ENCODE measurements at regions not wholly inside any gene's neighbourhood (a gene's known extent, or its start where the extent isn't known, plus 50 kb on each side); places are given as distances from the start of the nearest gene placed in this dataset.
"Not testable (repeated sequence)": the region's sequence is repeated elsewhere in the genome, so short reads cannot be mapped to it uniquely, and the experiment has no call there.

DNA sequence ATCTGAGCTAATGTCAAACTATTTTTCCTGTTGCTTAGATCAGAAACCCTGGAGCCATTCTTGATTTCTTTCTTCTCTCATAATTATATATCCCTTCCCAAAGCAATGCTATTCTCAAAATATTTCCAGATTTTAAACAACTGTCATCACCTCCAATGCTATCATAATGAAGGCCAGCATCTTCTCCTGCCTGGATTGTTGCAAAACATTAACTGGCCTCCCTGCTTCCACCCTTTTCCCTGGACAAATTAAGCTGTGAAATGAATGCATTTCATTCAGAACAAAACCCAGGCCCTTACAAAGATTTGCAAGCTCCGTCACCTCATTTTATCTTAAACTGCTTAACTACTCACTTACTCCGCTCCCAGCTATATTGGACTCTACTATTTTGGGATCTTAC lies 535.3 kb upstream of the HS3ST5 start:
- H3K4me3 ChIP-seq (ENCODE audit: low read depth, low read length): no peak overlapping the region
- TF ChIP-seq, protein P1, sequence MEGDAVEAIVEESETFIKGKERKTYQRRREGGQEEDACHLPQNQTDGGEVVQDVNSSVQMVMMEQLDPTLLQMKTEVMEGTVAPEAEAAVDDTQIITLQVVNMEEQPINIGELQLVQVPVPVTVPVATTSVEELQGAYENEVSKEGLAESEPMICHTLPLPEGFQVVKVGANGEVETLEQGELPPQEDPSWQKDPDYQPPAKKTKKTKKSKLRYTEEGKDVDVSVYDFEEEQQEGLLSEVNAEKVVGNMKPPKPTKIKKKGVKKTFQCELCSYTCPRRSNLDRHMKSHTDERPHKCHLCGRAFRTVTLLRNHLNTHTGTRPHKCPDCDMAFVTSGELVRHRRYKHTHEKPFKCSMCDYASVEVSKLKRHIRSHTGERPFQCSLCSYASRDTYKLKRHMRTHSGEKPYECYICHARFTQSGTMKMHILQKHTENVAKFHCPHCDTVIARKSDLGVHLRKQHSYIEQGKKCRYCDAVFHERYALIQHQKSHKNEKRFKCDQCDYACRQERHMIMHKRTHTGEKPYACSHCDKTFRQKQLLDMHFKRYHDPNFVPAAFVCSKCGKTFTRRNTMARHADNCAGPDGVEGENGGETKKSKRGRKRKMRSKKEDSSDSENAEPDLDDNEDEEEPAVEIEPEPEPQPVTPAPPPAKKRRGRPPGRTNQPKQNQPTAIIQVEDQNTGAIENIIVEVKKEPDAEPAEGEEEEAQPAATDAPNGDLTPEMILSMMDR (IDR thresholded peaks at IDR 0.05; ENCODE audit: low read depth, low read length): no peak
- no peaks in the 10 kb centered on the region for H3K9me3 ChIP-seq (ENCODE audit: severe bottlenecking)
- DNase-seq: no peak
- H3K27ac ChIP-seq: no peak overlapping the region
- no peaks in the 10 kb centered on the region for H3K27me3 ChIP-seq (ENCODE audit: insufficient read depth, low read depth, severe bottlenecking)
- no peaks in the 10 kb centered on the region for H3K36me3 ChIP-seq

DNA sequence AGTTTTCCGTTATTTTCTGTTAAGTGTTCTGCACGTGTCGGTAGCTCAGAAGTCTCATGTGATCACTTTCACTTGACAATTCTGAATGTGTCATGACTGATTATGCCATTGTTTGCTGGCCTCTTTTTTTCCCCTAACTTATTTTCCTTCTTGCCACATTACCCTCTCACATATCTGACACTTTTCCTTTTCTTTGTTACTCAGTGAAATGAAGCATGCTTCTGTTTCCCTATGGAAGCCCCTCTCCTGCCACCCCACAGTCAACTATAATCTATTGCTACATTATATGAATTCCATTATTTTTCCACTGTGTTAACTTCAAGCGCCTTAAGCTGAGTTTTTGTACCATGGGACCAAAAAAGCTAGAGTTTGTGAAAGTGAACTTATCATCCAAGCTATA lies 531.6 kb upstream of the HS3ST5 start:
- no peak for DNase-seq
- Histone ChIP-seq H3K36me3 (no peaks in the 10 kb centered on the region), H3K9me3 (ENCODE audit: severe bottlenecking) (no peaks in the 10 kb centered on the region), H3K27ac (no peak overlapping the region), H3K4me3 (ENCODE audit: low read depth, low read length) (no peak overlapping the region), H3K27me3 (ENCODE audit: insufficient read depth, low read depth, severe bottlenecking) (no peaks in the 10 kb centered on the region)
- TF ChIP-seq, protein P1 (IDR thresholded peaks at IDR 0.05; ENCODE audit: low read depth, low read length): no peak

DNA sequence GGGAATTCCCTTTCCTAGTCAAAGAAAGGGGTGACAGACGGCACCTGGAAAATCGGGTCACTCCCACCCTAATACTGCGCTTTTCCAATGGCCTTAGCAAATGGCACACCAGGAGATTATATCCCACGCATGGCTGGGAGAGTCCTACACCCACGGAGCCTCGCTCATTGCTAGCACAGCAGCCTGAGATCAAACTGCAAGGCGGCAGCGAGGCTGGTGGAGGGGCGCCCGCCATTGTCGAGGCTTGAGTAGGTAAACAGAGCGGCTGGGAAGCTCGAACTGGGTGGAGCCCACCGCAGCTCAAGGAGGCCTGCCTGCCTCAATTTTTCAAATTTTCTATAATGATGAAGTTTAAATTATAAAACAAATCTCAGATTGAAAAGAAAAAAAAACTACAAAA lies 522.7 kb upstream of the HS3ST5 start:
- DNase-seq; H3K36me3 ChIP-seq; H3K27me3 ChIP-seq (ENCODE audit: insufficient read depth, low read depth, severe bottlenecking); H3K9me3 ChIP-seq (ENCODE audit: severe bottlenecking); H3K27ac ChIP-seq; H3K4me3 ChIP-seq (ENCODE audit: low read depth, low read length): not testable (repeated sequence)

DNA sequence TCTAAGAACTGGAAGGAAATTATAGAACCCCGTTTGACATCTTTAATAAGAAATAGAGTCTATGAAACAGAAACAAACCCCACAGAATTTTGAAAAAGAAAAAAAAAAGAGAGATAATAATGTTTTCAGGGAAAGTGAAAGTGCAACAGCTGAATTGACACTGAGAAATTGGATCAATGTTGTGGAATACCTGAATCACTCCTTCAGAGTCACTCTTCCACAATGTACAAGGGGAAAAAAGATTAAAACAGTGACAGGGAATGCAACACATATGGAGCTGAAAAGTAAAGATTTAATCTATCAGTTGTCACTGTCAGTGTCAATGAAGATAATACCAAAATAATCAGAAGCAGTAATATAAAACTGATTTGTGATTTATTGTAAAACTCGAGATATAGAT lies 520.8 kb upstream of the HS3ST5 start:
- Histone ChIP-seq H3K4me3 (ENCODE audit: low read depth, low read length) (no peak overlapping the region), H3K27ac (no peak overlapping the region), H3K9me3 (ENCODE audit: severe bottlenecking) (peaks cover 3% of the 10 kb centered on the region), H3K36me3 (no peaks in the 10 kb centered on the region), H3K27me3 (ENCODE audit: insufficient read depth, low read depth, severe bottlenecking) (no peaks in the 10 kb centered on the region)
- no peak for DNase-seq
- TF ChIP-seq, protein P1 (IDR thresholded peaks at IDR 0.05; ENCODE audit: low read depth, low read length): no peak

DNA sequence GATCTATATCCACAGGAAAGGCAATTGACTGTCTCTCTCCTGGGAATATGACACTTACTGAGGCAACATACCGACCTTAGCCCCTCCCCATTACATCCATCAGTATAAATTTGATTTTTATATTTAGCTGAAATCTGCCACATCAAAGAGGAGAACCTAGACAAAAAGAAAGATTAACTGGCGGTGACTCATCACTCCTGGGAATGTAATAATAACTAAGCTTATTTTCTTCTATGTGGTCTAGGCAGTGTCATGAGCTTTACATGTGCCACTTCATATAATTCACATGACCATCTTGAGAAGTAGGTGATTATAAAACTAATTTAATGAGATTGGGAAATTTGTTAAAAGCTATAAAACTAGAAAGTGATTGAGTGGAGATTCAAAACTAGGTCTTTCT lies 520.0 kb upstream of the HS3ST5 start:
- TF ChIP-seq, protein P1 (IDR thresholded peaks at IDR 0.05; ENCODE audit: low read depth, low read length): no peak
- no peak overlapping the region for H3K4me3 ChIP-seq (ENCODE audit: low read depth, low read length)
- no peak for DNase-seq

DNA sequence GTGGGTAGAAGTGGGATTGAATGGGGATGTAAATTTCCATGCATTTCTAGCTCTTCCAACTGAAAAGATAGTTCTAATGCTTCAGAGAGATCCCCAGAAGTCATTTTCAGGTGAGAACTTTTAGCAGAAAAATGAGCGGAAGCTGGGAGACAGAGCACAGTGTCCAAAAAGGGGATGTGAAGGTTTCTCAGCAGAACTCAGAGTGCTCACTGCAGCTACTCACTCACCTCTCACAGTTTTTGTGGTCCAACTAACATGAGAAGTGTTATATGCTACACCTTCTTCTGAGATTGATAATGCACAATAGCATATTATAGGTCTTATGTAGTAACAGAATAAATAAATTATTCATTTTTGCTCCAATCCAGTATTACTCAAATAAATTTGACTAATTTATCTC lies 519.2 kb upstream of the HS3ST5 start:
- no peak overlapping the region for H3K27ac ChIP-seq
- no peaks in the 10 kb centered on the region for H3K27me3 ChIP-seq (ENCODE audit: insufficient read depth, low read depth, severe bottlenecking)
- no peaks in the 10 kb centered on the region for H3K36me3 ChIP-seq
- H3K9me3 ChIP-seq (ENCODE audit: severe bottlenecking): peaks cover 3% of the 10 kb centered on the region
- TF ChIP-seq, protein P1 (IDR thresholded peaks at IDR 0.05; ENCODE audit: low read depth, low read length): no peak
- H3K4me3 ChIP-seq (ENCODE audit: low read depth, low read length): no peak overlapping the region
- DNase-seq: no peak

More for the DNA sequence above, 520.0 kb upstream of the HS3ST5 start:
- no peaks in the 10 kb centered on the region for H3K36me3 ChIP-seq
- H3K9me3 ChIP-seq (ENCODE audit: severe bottlenecking): peaks cover 3% of the 10 kb centered on the region
- no peak overlapping the region for H3K27ac ChIP-seq
- no peaks in the 10 kb centered on the region for H3K27me3 ChIP-seq (ENCODE audit: insufficient read depth, low read depth, severe bottlenecking)

Measured in WERI-Rb-1 (cell line).